ENCODE measurements at regions not wholly inside any gene's neighbourhood (a gene's known extent, or its start where the extent isn't known, plus 50 kb on each side); places are given as distances from the start of the nearest gene placed in this dataset.

DNA sequence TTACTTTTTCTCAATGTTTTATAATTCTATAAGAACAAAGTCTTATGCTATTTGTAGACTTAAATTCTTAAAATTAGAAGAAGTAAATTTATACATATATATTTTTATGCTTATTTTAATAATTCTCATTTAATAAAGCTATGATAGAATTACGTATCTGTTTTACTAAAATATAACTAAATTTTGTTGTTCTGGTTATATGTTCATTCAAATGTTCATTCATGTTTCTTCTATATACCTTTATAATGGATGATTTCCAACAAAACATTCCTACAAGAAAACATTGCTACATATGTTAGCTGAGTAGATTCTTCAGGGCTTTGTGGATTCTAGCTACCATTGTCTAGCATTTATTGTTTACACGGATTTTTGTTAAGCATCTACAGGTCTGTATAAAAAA is 634.3 kb upstream of the PCDH20 start:
- TF ChIP-seq, protein P1, sequence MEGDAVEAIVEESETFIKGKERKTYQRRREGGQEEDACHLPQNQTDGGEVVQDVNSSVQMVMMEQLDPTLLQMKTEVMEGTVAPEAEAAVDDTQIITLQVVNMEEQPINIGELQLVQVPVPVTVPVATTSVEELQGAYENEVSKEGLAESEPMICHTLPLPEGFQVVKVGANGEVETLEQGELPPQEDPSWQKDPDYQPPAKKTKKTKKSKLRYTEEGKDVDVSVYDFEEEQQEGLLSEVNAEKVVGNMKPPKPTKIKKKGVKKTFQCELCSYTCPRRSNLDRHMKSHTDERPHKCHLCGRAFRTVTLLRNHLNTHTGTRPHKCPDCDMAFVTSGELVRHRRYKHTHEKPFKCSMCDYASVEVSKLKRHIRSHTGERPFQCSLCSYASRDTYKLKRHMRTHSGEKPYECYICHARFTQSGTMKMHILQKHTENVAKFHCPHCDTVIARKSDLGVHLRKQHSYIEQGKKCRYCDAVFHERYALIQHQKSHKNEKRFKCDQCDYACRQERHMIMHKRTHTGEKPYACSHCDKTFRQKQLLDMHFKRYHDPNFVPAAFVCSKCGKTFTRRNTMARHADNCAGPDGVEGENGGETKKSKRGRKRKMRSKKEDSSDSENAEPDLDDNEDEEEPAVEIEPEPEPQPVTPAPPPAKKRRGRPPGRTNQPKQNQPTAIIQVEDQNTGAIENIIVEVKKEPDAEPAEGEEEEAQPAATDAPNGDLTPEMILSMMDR (conservative IDR thresholded peaks at IDR 0.05), result no peak
- no peak overlapping the region for H3K27ac ChIP-seq

DNA sequence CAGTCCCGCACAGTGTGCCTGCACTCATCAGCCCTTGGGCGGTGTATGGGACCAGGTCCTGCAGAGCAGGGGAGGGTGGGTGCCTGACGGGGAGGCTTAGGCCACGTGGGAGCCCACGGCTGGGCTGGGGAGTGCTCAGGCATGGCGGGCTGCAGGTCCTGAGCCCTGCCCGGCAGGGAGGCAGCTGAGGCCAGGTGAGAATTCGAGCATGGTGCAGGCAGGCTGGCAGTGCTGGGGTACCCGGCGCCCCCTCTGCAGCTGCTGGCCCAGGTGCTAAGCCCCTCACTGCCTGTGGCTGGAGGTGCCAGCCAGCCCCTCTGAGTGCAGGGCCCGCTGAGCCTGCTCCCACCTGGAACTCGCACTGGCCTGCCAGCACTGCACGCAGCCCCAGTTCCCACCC is 630.9 kb upstream of the PCDH20 start:
- TF ChIP-seq, protein P1 (conservative IDR thresholded peaks at IDR 0.05), result no peak
- H3K27ac ChIP-seq, result no peak overlapping the region

GRCh38 chr13:62043600-62043999 is 628.0 kb upstream of the PCDH20 start:
- TF ChIP-seq, protein P1 (conservative IDR thresholded peaks at IDR 0.05), result no peak
- no peak overlapping the region for H3K27ac ChIP-seq

DNA sequence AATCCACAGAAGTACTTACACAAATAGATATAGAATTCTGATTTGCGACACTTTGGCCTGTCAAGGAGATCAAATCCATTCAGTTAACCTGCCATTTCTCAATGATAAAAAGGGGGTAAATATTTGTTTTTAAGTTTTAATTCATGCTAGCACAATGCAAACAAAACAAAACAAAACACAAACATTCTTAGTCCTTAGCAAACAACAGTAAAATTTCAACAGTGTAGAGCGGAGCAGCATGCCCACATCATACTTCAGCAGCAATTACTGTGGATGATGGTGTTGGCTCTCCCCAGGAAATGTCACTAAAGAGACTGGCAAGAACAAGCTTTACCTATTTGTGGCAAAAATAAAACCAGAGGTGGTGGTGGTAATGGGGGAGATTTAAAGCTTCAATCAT is 625.2 kb upstream of the PCDH20 start:
- TF ChIP-seq, protein P1 (conservative IDR thresholded peaks at IDR 0.05), result no peak
- no peak overlapping the region for H3K27ac ChIP-seq

DNA sequence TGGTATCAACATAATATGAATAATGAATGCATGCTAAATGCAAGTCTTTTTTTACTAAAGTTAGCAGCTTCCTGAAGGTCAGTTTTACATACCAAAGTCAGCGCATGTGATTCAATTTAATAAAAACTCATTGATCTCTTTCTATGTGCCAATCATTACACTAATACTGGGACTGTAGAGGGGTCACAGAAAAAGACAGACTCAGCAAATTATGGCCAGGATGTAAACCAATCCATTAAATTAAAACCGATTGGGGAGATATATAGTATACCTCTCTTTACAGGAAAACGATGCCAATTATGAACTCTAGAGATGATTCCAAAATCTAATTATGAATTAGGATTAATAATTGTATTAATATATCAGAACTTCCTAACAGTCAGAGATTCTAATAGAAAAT is 624.4 kb upstream of the PCDH20 start:
- TF ChIP-seq, protein P1 (conservative IDR thresholded peaks at IDR 0.05), result no peak
- no peak overlapping the region for H3K27ac ChIP-seq

DNA sequence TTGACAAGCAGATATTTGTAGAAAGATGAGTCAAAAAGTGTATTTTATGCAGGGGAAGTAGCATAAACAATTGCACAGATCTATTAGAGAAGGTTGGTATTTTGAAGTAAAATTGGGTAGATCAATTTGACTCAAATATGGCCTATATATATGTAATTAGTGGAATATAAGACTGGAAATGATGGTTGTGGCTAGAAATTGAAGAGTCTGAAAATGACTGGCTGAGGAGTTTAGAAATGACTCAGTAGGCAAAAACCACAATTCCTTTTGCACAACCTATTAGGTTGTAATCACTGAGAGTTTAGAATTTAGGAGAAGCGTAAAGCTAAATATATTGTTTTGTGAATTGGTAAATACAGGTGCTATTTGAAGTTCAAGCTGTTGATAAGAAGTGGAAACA is 622.6 kb upstream of the PCDH20 start:
- TF ChIP-seq, protein P1 (conservative IDR thresholded peaks at IDR 0.05), result no peak
- H3K27ac ChIP-seq, result no peak overlapping the region

GRCh38 chr13:62035981-62036380 is 620.3 kb upstream of the PCDH20 start:
- H3K27ac ChIP-seq, result no peak overlapping the region
- TF ChIP-seq, protein P1 (conservative IDR thresholded peaks at IDR 0.05), result no peak

- no peak overlapping the region for H3K27ac ChIP-seq
- TF ChIP-seq, protein P1 (conservative IDR thresholded peaks at IDR 0.05), result no peak
Observed at GRCh38 chr13:62033934-62034333, 618.3 kb upstream of the PCDH20 start.
